H1 (cell line): ENCODE measurements at regions not wholly inside any gene's neighbourhood (a gene's known extent, or its start where the extent isn't known, plus 50 kb on each side); places are given as distances from the start of the nearest gene placed in this dataset.

ENCODE experiments used
- CTCF ChIA-PET: fragments of 300-600 bp; sonication (Branson Sonifier 250); formaldehyde crosslinking; loops from one replicate; lab custom pipeline; 2021; ENCODE audit not compliant: partially characterized antibody; lab: Charles Lee
- POLR2A ChIA-PET: fragments of 300-600 bp; sonication (Branson Sonifier 250); formaldehyde crosslinking; loops from one replicate; lab custom pipeline; 2021; ENCODE audit warnings: inconsistent platforms; ENCODE audit not compliant: partially characterized antibody; lab: Charles Lee
- DNase-seq, 2 experiments: peaks; one replicate each; pipeline versions ENCODE4 v3.0.0 to v3.0.0-alpha.2; 2010 to 2022; ENCODE audit warnings: low spot score in 2 of 2, low read depth in 1 of 2, mixed read lengths in 1 of 2
- FAIRE-seq: peaks from 2 replicates; lab custom pipeline; 2011; peaks lifted over from hg19 to GRCh38; lab: Jason Lieb, UNC
- H2AFZ ChIP-seq: 2 replicates; pipeline ENCODE4 v1.8.1; 2012; ENCODE audit warnings: low read length, inconsistent platforms
- H2AK5ac ChIP-seq: 2 replicates; pipeline ENCODE4 v1.6.1; 2013; ENCODE audit warnings: low read depth, low read length
- H2BK120ac ChIP-seq: replicated peaks from 2 replicates; pipeline ENCODE3; 2013; ENCODE audit warnings: low read depth, low read length, inconsistent platforms
- H2BK12ac ChIP-seq: 2 replicates; pipeline ENCODE4 v1.6.1; 2013; ENCODE audit warnings: low read depth, low read length
- H2BK15ac ChIP-seq: 2 replicates; pipeline ENCODE4 v1.6.1; 2013; ENCODE audit warnings: low read length
- H2BK20ac ChIP-seq: 2 replicates; pipeline ENCODE4 v1.6.1; 2013; ENCODE audit warnings: low read length
- H2BK5ac ChIP-seq: 2 replicates; pipeline ENCODE4 v1.6.1; 2013; ENCODE audit warnings: low read depth, low read length
- H3K14ac ChIP-seq: 2 replicates; pipeline ENCODE4 v1.6.1; 2013; ENCODE audit warnings: inconsistent platforms; ENCODE audit not compliant: insufficient read length
- H3K18ac ChIP-seq: 2 replicates; pipeline ENCODE4 v1.6.1; 2013; ENCODE audit warnings: low read length; ENCODE audit errors: extremely low read depth
- H3K23ac ChIP-seq: 2 replicates; pipeline ENCODE4 v1.6.1; 2013; ENCODE audit warnings: inconsistent platforms; ENCODE audit not compliant: insufficient read length
- H3K23me2 ChIP-seq: 2 replicates; pipeline ENCODE4 v1.6.1; 2013; ENCODE audit warnings: low read depth, low read length
- H3K27ac ChIP-seq: 2 replicates; pipeline ENCODE4 v1.6.1; 2011; ENCODE audit warnings: low read depth, low read length, inconsistent platforms
- H3K27me3 ChIP-seq, 4 experiments: replicated peaks in 1 of 4; 1 replicate in 1 of 4; 2 replicates in 3 of 4; pipeline versions ENCODE4 v1.6.1 to v1.8.1; 2011 to 2013; ENCODE audit warnings: low read length in 3 of 4, mild to moderate bottlenecking in 3 of 4, inconsistent platforms in 2 of 4, mixed read lengths in 2 of 4, moderate library complexity in 1 of 4; ENCODE audit not compliant: control insufficient read depth in 3 of 4, insufficient read depth in 3 of 4; ENCODE audit errors: extremely low read depth in 1 of 4
- H3K36me3 ChIP-seq, 4 experiments: 2 replicates each; pipeline versions ENCODE4 v1.6.1 to v1.8.1; 2011 to 2013; ENCODE audit warnings: mild to moderate bottlenecking in 4 of 4, low read length in 3 of 4, moderate library complexity in 2 of 4, control low read depth in 1 of 4, inconsistent platforms in 1 of 4; ENCODE audit not compliant: insufficient read depth in 4 of 4, control insufficient read depth in 2 of 4
- H3K4ac ChIP-seq: replicated peaks from 2 replicates; pipeline ENCODE3; 2013; ENCODE audit warnings: low read length, low read depth, mixed read lengths, inconsistent platforms; ENCODE audit not compliant: insufficient read length
- H3K4me1 ChIP-seq, 4 experiments: replicated peaks in 1 of 4; 1 replicate in 1 of 4; 2 replicates in 3 of 4; pipeline versions ENCODE4 v1.6.1 to v1.8.1; 2011 to 2013; ENCODE audit warnings: low read length in 3 of 4, inconsistent platforms in 2 of 4, mixed read lengths in 1 of 4; ENCODE audit not compliant: insufficient read depth in 4 of 4, control insufficient read depth in 3 of 4
- H3K4me2 ChIP-seq, 2 experiments: 2 replicates each; pipeline versions ENCODE4 v1.6.1 to v1.8.1; 2011 to 2013; ENCODE audit warnings: low read depth in 2 of 2, low read length in 2 of 2, control low read depth in 1 of 2, inconsistent platforms in 1 of 2, mild to moderate bottlenecking in 1 of 2; ENCODE audit not compliant: insufficient read depth in 1 of 2
- H3K4me3 ChIP-seq, 4 experiments: fragments of 200-600, 300-600 bp in 1 of 4; sonication (generic), shearing (Covaris generic), sonication (Bioruptor Twin) in 1 of 4; 2 replicates each; pipeline versions ENCODE4 v1.5.1 to v1.8.1; 2011 to 2016; ENCODE audit warnings: low read length in 4 of 4, low read depth in 3 of 4, control low read depth in 2 of 4, inconsistent platforms in 2 of 4, mild to moderate bottlenecking in 2 of 4, mixed read lengths in 1 of 4, moderate library complexity in 1 of 4; ENCODE audit not compliant: insufficient read depth in 2 of 4; ENCODE audit errors: extremely low read depth in 1 of 4
- H3K56ac ChIP-seq: replicated peaks from 2 replicates; pipeline ENCODE3; 2013; ENCODE audit warnings: low read depth, mild to moderate bottlenecking, mixed read lengths, low read length, inconsistent platforms; ENCODE audit not compliant: insufficient read length
- H3K79me1 ChIP-seq: 2 replicates; pipeline ENCODE4 v1.6.1; 2013; ENCODE audit warnings: low read depth, low read length, control low read depth
- H3K79me2 ChIP-seq, 2 experiments: 2 replicates each; pipeline versions ENCODE4 v1.6.1 to v1.8.1; 2012 to 2013; ENCODE audit warnings: low read length in 2 of 2, mild to moderate bottlenecking in 2 of 2, inconsistent platforms in 1 of 2; ENCODE audit not compliant: insufficient read depth in 2 of 2, control insufficient read depth in 1 of 2
- H3K9ac ChIP-seq, 4 experiments: replicated peaks in 1 of 4; 1 replicate in 1 of 4; 2 replicates in 3 of 4; pipeline versions ENCODE4 v1.6.1 to v1.8.1; 2011 to 2013; ENCODE audit warnings: low read depth in 3 of 4, low read length in 3 of 4, control low read depth in 2 of 4, mild to moderate bottlenecking in 2 of 4, moderate library complexity in 2 of 4, inconsistent platforms in 1 of 4; ENCODE audit errors: extremely low read depth in 1 of 4
- H3K9me3 ChIP-seq, 2 experiments: 2 replicates each; pipeline versions ENCODE4 v1.6.1 to v1.8.1; 2012 to 2013; ENCODE audit warnings: mild to moderate bottlenecking in 2 of 2, moderate library complexity in 2 of 2, control low read depth in 1 of 2, inconsistent platforms in 1 of 2, low read depth in 1 of 2, low read length in 1 of 2, mixed read lengths in 1 of 2; ENCODE audit not compliant: insufficient read depth in 2 of 2
- H4K20me1 ChIP-seq, 2 experiments: replicated peaks in 1 of 2; 2 replicates each; pipeline versions ENCODE3 to v1.8.1; 2011 to 2013; ENCODE audit warnings: inconsistent platforms in 2 of 2, low read length in 2 of 2, mild to moderate bottlenecking in 1 of 2; ENCODE audit not compliant: insufficient read depth in 2 of 2, control insufficient read depth in 1 of 2
- H4K5ac ChIP-seq: 2 replicates; pipeline ENCODE4 v1.6.1; 2013; ENCODE audit warnings: low read length, low read depth, mixed read lengths, inconsistent platforms; ENCODE audit not compliant: insufficient read length
- H4K8ac ChIP-seq: 2 replicates; pipeline ENCODE4 v1.8.0; 2013; ENCODE audit warnings: mild to moderate bottlenecking, moderate library complexity, low read length, inconsistent platforms; ENCODE audit not compliant: insufficient read depth; ENCODE audit errors: extremely low read depth
- H4K91ac ChIP-seq: replicated peaks from 2 replicates; pipeline ENCODE3; 2013; ENCODE audit warnings: low read length, mixed read lengths, inconsistent platforms; ENCODE audit not compliant: insufficient read length
- CBX8 ChIP-seq: fragments of 300-800, 300-1000 bp; sonication (generic); IDR thresholded peaks from 2 replicates; pipeline ENCODE4 v1.7.1; 2016; ENCODE audit warnings: low read depth, low read length, borderline replicate concordance
- CHD2 ChIP-seq: IDR thresholded peaks from 2 replicates; pipeline ENCODE4 v1.6.1; 2012; ENCODE audit warnings: low read length, improper control_type of control experiment
- EGR1 ChIP-seq: IDR thresholded peaks from 2 replicates; pipeline ENCODE4 v1.6.1; 2011; ENCODE audit warnings: low read depth, low read length, borderline replicate concordance
- EZH2 ChIP-seq: fragments of 200-600 bp; sonication (generic); IDR thresholded peaks from 2 replicates; pipeline ENCODE4 v1.7.1; 2012; ENCODE audit warnings: low read depth, mild to moderate bottlenecking, moderate library complexity, low read length, inconsistent platforms; ENCODE audit not compliant: severe bottlenecking
- FOSL1 ChIP-seq: IDR thresholded peaks from 2 replicates; pipeline ENCODE4 v1.6.1; 2011; ENCODE audit warnings: mild to moderate bottlenecking, low read depth, low read length, moderate library complexity; ENCODE audit not compliant: insufficient read depth
- JUN ChIP-seq: IDR thresholded peaks from 2 replicates; pipeline ENCODE4 v1.6.1; 2011; ENCODE audit warnings: low read depth, mild to moderate bottlenecking, improper control_type of control experiment, low read length
- PHF8 ChIP-seq: fragments of 200-600 bp; sonication (generic); conservative IDR thresholded peaks from 2 replicates; pipeline ENCODE4 v1.7.1; 2012; ENCODE audit warnings: low read depth, mild to moderate bottlenecking, inconsistent platforms, low read length, moderate library complexity
- POLR2A ChIP-seq, 2 experiments: IDR thresholded peaks; 1 replicate in 1 of 2; 2 replicates in 1 of 2; pipeline ENCODE4 v1.6.1; 2011; ENCODE audit warnings: low read depth in 2 of 2, low read length in 2 of 2, mild to moderate bottlenecking in 2 of 2; ENCODE audit errors: control extremely low read depth in 1 of 2
- RNF2 ChIP-seq: fragments of 200-900, 300-1000 bp; sonication (generic); IDR thresholded peaks from 2 replicates; pipeline ENCODE4 v1.7.1; 2016; ENCODE audit warnings: borderline replicate concordance, low read depth, mild to moderate bottlenecking, antibody characterized with exemption, low read length; ENCODE audit not compliant: poor library complexity, severe bottlenecking; ENCODE audit errors: missing control alignments
- SIRT6 ChIP-seq: IDR thresholded peaks from one replicate; pipeline ENCODE4 v1.7.1; 2012; ENCODE audit warnings: low read length, inconsistent platforms
- TCF12 ChIP-seq: IDR thresholded peaks from 2 replicates; pipeline ENCODE4 v1.6.1; 2011; ENCODE audit warnings: low read depth, mild to moderate bottlenecking, low read length
- WGBS, 2 experiments: shearing (Covaris generic) in 1 of 2; methylation state at CpG; one replicate each; pipeline versions ENCODE4 v1.1.6 to v1.1.7; 2013 to 2015; ENCODE audit warnings: low lambda C conversion rate in 2 of 2, mixed read lengths in 2 of 2, inconsistent platforms in 1 of 2, low coverage in 1 of 2, missing lambda C conversion rate in 1 of 2; ENCODE audit not compliant: insufficient replicate concordance in 2 of 2, insufficient coverage in 1 of 2, insufficient read length in 1 of 2; ENCODE audit errors: extremely low coverage in 1 of 2, missing lambda C conversion rate in 1 of 2; 5-methylcytosine and 5-hydroxymethylcytosine counted together
- TF ChIP-seq, protein P1 (sequence below): IDR thresholded peaks from 2 replicates; pipeline ENCODE4 v1.6.1; 2012; ENCODE audit warnings: inconsistent platforms
- TF ChIP-seq, protein P2 (sequence below), 3 experiments: IDR thresholded peaks; 1 replicate in 2 of 3; 2 replicates in 1 of 3; pipeline versions ENCODE4 v1.5.1 to v1.6.1; 2011; ENCODE audit warnings: low read length in 3 of 3, mild to moderate bottlenecking in 3 of 3, inconsistent platforms in 2 of 3, low read depth in 1 of 3, moderate library complexity in 1 of 3; ENCODE audit not compliant: insufficient read depth in 1 of 3; ENCODE audit errors: control extremely low read depth in 1 of 3

DNA sequence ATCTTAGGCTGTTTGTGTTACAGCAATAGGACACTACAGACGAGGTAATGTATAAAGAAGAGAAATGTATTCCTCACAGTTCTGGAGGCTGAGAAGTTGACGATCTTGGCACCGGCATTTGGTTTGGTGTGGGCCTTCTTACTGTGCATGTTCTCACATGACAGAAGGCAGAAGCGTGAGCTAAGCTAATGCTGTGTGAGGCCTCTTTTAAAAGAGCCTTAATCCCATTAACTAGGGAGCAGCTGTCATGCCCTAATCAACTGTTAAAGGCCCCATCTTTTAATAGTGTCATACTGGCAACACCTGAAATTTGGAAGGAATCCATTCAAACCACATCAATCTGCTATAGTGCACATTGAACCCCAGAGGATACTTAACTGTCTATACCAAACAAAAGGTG lies 992.9 kb downstream of the GALC start:
- H3K79me1 ChIP-seq = no peaks in the 10 kb centered on the region
- H3K27ac ChIP-seq = no peak overlapping the region
- POLR2A ChIA-PET = no interaction called here
- H3K4me1 ChIP-seq = no peaks in the 10 kb centered on the region
- no peak for FAIRE-seq
- H4K8ac ChIP-seq = no peak overlapping the region
- no peaks in the 10 kb centered on the region for H3K79me2 ChIP-seq
- no peak overlapping the region for H3K4ac ChIP-seq
- H2AK5ac ChIP-seq = no peak overlapping the region
- H3K4me2 ChIP-seq = no peak overlapping the region
- no peak overlapping the region for H4K91ac ChIP-seq
- CTCF ChIA-PET = no interaction called here
- H4K5ac ChIP-seq = no peak overlapping the region
- H3K9me3 ChIP-seq = no peaks in the 10 kb centered on the region
- no peak overlapping the region for H3K9ac ChIP-seq
- no peak overlapping the region for H2BK5ac ChIP-seq
- H2AFZ ChIP-seq = no peak overlapping the region
- no peak overlapping the region for H3K4me3 ChIP-seq
- WGBS, 2 experiments = 88% methylated on average over 4 of the region's 4 CpGs; no CpG with 5 or more reads in 1 of the 2 experiments
- H3K36me3 ChIP-seq = no peaks in the 10 kb centered on the region
- DNase-seq = no peak
- H3K14ac ChIP-seq = no peak overlapping the region
- H3K23me2 ChIP-seq = no peaks in the 10 kb centered on the region
- H2BK12ac ChIP-seq = no peak overlapping the region
- no peak overlapping the region for H3K23ac ChIP-seq
- H2BK15ac ChIP-seq = no peak overlapping the region
- H2BK120ac ChIP-seq = no peak overlapping the region
- no peak overlapping the region for H3K56ac ChIP-seq
- no peaks in the 10 kb centered on the region for H4K20me1 ChIP-seq
- H3K18ac ChIP-seq = no peak overlapping the region
- no peak overlapping the region for H2BK20ac ChIP-seq
- no peaks in the 10 kb centered on the region for H3K27me3 ChIP-seq
- TF ChIP-seq TCF12 (no peak), CHD2 (no peak), EZH2 (no peak), CBX8 (no peak), RNF2 (no peak), POLR2A (IDR thresholded peaks at IDR 0.05; ENCODE audit: control extremely low read depth in 1 of 2, low read depth in 2 of 2, low read length in 2 of 2) (no peak), SIRT6 (no peak), PHF8 (no peak), JUN (no peak), EGR1 (no peak), FOSL1 (no peak)
- TF ChIP-seq, protein P1, sequence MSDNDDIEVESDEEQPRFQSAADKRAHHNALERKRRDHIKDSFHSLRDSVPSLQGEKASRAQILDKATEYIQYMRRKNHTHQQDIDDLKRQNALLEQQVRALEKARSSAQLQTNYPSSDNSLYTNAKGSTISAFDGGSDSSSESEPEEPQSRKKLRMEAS = no peak
- TF ChIP-seq, protein P2, sequence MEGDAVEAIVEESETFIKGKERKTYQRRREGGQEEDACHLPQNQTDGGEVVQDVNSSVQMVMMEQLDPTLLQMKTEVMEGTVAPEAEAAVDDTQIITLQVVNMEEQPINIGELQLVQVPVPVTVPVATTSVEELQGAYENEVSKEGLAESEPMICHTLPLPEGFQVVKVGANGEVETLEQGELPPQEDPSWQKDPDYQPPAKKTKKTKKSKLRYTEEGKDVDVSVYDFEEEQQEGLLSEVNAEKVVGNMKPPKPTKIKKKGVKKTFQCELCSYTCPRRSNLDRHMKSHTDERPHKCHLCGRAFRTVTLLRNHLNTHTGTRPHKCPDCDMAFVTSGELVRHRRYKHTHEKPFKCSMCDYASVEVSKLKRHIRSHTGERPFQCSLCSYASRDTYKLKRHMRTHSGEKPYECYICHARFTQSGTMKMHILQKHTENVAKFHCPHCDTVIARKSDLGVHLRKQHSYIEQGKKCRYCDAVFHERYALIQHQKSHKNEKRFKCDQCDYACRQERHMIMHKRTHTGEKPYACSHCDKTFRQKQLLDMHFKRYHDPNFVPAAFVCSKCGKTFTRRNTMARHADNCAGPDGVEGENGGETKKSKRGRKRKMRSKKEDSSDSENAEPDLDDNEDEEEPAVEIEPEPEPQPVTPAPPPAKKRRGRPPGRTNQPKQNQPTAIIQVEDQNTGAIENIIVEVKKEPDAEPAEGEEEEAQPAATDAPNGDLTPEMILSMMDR (IDR thresholded peaks at IDR 0.05; ENCODE audit: control extremely low read depth in 1 of 3, insufficient read depth in 1 of 3, low read depth in 1 of 3, low read length in 3 of 3) = no peak
